ENCODE measurements at regions not wholly inside any gene's neighbourhood (a gene's known extent, or its start where the extent isn't known, plus 50 kb on each side); places are given as distances from the start of the nearest gene placed in this dataset.

GRCh38 chr6:66926060-66926459 lies 1219.0 kb upstream of the EYS start:
- TF ChIP-seq CTCF (IDR thresholded peaks at IDR 0.05; ENCODE audit: extremely low read depth in 1 of 2, insufficient read depth in 1 of 2, low read depth in 1 of 2, low read length in 2 of 2): no peak
- TF ChIP-seq GATA2 (IDR thresholded peaks at IDR 0.05; ENCODE audit: insufficient read depth, insufficient read length, low read depth, low read length): no peak

All from endothelial cell of umbilical vein (primary cell).